ENCODE measurements at regions not wholly inside any gene's neighbourhood (a gene's known extent, or its start where the extent isn't known, plus 50 kb on each side); places are given as distances from the start of the nearest gene placed in this dataset.

GRCh38 chr2:241936457-241937133 is 67.1 kb downstream of the RTP5 start:
- Histone ChIP-seq H3K27ac (no peak overlapping the region), H3K4me3 (no peak overlapping the region)
- peak; percentile 58 for DNase-seq (ENCODE audit: low spot score)
- no peak for TF ChIP-seq CTCF (IDR thresholded peaks at IDR 0.05)

GRCh38 chr2:241937297-241937696 is 67.8 kb downstream of the RTP5 start:
- no peak overlapping the region for H3K27ac ChIP-seq
- peak; percentile 67 for DNase-seq (ENCODE audit: low spot score)
- TF ChIP-seq CTCF (IDR thresholded peaks at IDR 0.05) = no peak
- no peak overlapping the region for H3K4me3 ChIP-seq

GRCh38 chr2:241939541-241939940 is 70.0 kb downstream of the RTP5 start:
- DNase-seq (ENCODE audit: low spot score) = no peak
- Histone ChIP-seq H3K27ac (no peak overlapping the region), H3K4me3 (no peak overlapping the region)
- TF ChIP-seq CTCF (IDR thresholded peaks at IDR 0.05) = no peak

- no peak overlapping the region for H3K4me3 ChIP-seq
- no peak overlapping the region for H3K27ac ChIP-seq
- no peak for TF ChIP-seq CTCF (IDR thresholded peaks at IDR 0.05)
- no peak for DNase-seq (ENCODE audit: low spot score)
These were observed 70.8 kb downstream of the RTP5 start for GRCh38 chr2:241940329-241940728.

GRCh38 chr2:241941691-241942301 is 72.3 kb downstream of the RTP5 start:
- H3K4me3 ChIP-seq = no peak overlapping the region
- DNase-seq (ENCODE audit: low spot score) = peak; percentile 70
- H3K27ac ChIP-seq = no peak overlapping the region
- TF ChIP-seq CTCF (IDR thresholded peaks at IDR 0.05) = no peak

- no peak overlapping the region for H3K4me3 ChIP-seq
- H3K27ac ChIP-seq = no peak overlapping the region
- no peak for DNase-seq (ENCODE audit: low spot score)
- no peak for TF ChIP-seq CTCF (IDR thresholded peaks at IDR 0.05)
These were observed 73.1 kb downstream of the RTP5 start for GRCh38 chr2:241942416-241943208.
